GM19463 (cell line): ENCODE measurements at regions not wholly inside any gene's neighbourhood (a gene's known extent, or its start where the extent isn't known, plus 50 kb on each side); places are given as distances from the start of the nearest gene placed in this dataset.
"Not testable (repeated sequence)": the region's sequence is repeated elsewhere in the genome, so short reads cannot be mapped to it uniquely, and the experiment has no call there.

Experiments
- ATAC-seq: cut with Tn5 transposase; IDR thresholded peaks from one replicate; pipeline ENCODE4 v1.9.1; 2021; ENCODE audit warnings: mild to moderate bottlenecking, moderate library complexity; ENCODE audit not compliant: unreplicated experiment

DNA sequence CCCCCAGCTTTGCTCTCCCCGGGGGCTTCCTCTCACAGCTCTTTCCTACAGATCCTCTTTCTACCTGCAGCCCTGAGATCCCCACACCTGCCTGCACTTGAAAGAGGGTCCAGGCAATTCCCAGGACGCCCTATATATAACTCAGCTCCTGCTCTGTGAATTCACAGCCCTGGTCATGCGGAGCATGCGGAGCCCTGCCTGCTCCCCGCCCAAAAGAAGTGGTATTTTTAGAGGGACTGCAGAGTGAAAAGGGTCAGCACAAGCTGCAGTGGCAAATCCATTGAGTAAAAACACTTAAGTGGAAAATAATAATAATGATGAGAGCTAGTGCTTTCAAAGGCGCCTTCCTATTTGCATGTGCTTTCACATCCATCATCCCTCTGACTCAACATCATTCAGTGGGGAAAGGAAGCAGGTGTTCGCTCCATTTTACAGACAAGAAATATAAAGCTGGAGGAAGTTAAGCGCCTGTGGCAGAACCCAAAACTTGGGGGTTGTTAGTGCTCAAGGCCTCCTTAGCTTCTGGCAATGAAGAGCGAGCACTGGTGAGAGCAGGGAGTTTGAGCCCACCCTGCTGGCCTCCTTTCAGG lies 76.3 kb upstream of the LIPC start:
- no peak for ATAC-seq

GRCh38 chr15:58355973-58356372 lies 75.8 kb upstream of the LIPC start:
- ATAC-seq: no peak

GRCh38 chr15:58357529-58358476 lies 74.0 kb upstream of the LIPC start:
- no peak for ATAC-seq

GRCh38 chr15:58360421-58361090 lies 71.2 kb upstream of the LIPC start:
- no peak for ATAC-seq

- no peak for ATAC-seq
Observed at GRCh38 chr15:58361273-58361759, 70.5 kb upstream of the LIPC start.

DNA sequence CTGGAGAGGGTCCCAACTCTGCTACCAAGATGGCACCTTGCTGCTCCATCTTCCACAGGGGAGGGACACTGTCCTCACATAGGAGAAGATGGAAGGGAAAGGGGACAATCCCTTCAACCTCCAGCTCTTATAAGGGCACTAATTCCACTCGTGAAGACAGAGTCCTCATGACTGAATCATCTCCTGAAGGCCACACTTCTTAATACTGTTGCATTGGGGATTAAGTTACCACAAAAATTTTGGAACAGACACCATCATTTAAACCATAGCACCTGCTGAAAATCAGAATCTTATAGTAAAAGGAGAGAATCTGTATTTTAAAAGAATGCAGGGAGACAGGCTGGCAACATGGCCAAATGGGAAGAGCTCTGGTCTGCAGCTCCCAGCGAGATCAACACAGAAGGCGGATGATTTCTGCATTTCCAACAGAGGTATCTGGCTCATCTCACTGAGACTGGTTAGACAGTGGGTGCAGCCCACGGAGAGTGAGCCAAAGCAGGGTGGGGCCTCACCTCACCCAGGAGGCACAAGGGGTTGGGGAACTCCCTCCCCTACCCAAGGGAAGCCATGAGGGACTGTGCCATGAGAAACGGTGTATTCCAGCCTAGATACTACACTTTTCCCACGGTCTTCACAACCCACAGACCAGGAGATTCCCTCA lies 69.4 kb upstream of the LIPC start:
- no peak for ATAC-seq

DNA sequence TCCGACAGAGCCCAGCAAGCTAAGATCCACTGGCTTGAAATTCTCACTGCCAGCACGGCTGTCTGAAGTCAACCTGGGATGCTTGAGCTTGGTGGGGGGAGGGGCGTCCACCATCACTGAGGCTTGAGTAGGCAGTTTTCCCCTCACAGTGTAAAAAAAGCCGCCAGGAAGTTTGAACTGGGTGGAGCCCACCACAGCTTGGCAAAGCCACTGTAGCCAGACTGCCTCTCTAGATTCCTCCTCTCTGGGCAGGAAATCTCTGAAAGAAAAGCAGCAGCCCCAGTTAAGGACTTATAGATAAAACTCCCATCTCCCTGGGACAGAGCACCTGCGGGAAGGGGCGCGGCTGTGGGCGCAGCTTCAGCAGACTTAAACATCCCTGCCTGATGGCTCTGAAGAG lies 68.7 kb upstream of the LIPC start:
- not testable (repeated sequence) for ATAC-seq

GRCh38 chr15:58363673-58364072 lies 68.1 kb upstream of the LIPC start:
- not testable (repeated sequence) for ATAC-seq

GRCh38 chr15:58365098-58365497 lies 66.7 kb upstream of the LIPC start:
- ATAC-seq: not testable (repeated sequence)

GRCh38 chr15:58369261-58369701 lies 62.5 kb upstream of the LIPC start:
- ATAC-seq: no peak

GRCh38 chr15:58369956-58370355 lies 61.8 kb upstream of the LIPC start:
- no peak for ATAC-seq

DNA sequence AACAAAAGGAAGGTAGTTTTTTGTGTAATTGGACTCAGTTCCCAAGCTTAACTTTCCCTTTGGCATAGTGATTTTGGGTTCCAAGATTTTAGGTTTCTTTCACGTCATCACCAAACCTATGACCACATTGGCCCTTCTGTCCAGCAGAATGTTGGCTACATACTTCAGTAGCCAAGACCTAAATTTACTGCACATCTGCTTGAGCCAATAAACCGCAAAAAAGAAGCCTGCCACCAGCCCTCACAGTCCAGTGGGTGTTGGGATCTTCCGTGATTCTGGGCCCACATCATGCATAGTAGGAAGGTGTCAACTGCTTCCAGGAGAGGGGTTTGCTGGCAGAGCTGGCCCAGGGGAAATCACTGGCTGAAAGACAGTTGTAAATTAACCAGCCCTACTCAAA lies 57.6 kb upstream of the LIPC start:
- ATAC-seq: no peak

DNA sequence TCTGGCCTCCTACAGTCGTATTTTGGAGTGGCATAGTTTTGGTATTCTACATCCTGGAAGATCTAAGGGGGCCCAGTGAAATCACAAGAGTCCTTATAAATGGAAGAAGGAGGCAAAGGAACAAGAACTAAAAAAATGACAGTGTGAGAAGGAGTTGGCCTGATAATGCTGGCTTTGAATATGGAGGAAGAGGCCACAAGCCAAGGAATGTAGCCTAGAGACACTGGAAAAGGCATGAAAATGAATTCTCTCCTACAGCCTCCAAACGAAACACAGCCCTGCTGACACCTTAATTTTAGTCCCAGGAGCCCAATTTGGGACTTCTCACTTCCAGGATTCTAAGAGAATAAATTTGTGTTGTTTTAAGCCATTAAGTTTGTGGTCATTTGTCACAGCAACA lies 54.6 kb upstream of the LIPC start:
- no peak for ATAC-seq

GRCh38 chr15:58378241-58379085 lies 53.3 kb upstream of the LIPC start:
- no peak for ATAC-seq

DNA sequence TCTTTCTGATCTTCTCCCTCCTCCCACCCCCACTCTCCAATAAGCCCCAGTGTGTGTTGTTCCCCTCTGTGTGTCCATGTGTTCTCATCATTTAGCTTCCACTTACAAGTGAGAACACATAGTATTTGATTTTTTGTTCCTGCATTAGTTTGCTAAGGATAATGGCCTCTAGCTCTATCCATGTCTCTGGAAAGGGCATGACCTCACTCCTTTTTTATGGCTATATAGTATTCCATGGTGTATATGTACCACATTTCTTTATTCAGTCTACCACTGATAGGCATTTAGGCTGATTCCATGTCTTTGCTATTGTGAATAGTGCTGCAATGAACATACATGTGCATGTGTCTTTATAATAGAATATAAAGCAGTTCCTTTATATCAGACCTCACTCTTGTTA lies 52.3 kb upstream of the LIPC start:
- ATAC-seq: not testable (repeated sequence)

- ATAC-seq: no peak
Observed at GRCh38 chr15:58380280-58380945, 51.4 kb upstream of the LIPC start.

GRCh38 chr15:58381697-58382096 lies 50.1 kb upstream of the LIPC start:
- ATAC-seq: no peak
